CD8-positive, alpha-beta memory T cell (primary cell): ENCODE measurements at regions not wholly inside any gene's neighbourhood (a gene's known extent, or its start where the extent isn't known, plus 50 kb on each side); places are given as distances from the start of the nearest gene placed in this dataset.

Experiments used
- CTCF ChIA-PET: fragments of 350-600 bp; sonication (Branson Sonifier 250); formaldehyde crosslinking; loops from one replicate; lab custom pipeline; 2021; ENCODE audit warnings: antibody characterized with exemption; lab: Charles Lee
- POLR2A ChIA-PET: fragments of 350-600 bp; sonication (Branson Sonifier 250); formaldehyde crosslinking; loops from one replicate; lab custom pipeline; 2021; ENCODE audit warnings: antibody characterized with exemption; lab: Charles Lee
- DNase-seq, 5 donors: peaks; one replicate each; pipeline versions ENCODE4 v3.0.0 to v3.0.0-alpha.2; 2020 to 2022; ENCODE audit warnings: mixed read lengths in 1 of 5
- H3K27ac ChIP-seq: one replicate; pipeline ENCODE4 v1.7.0; 2013; ENCODE audit warnings: low read depth, mild to moderate bottlenecking, low read length, moderate library complexity
- H3K27me3 ChIP-seq: 2 replicates; pipeline ENCODE4 v1.7.0; 2013; ENCODE audit warnings: low read length, mild to moderate bottlenecking; ENCODE audit not compliant: insufficient read depth, poor library complexity, severe bottlenecking
- H3K36me3 ChIP-seq: 2 replicates; pipeline ENCODE4 v1.7.0; 2013; ENCODE audit warnings: mild to moderate bottlenecking, low read length, moderate library complexity; ENCODE audit not compliant: insufficient read depth
- H3K4me1 ChIP-seq: 2 replicates; pipeline ENCODE4 v1.7.0; 2013; ENCODE audit warnings: mild to moderate bottlenecking, low read length, moderate library complexity; ENCODE audit not compliant: insufficient read depth
- H3K4me3 ChIP-seq: 2 replicates; pipeline ENCODE4 v1.7.0; 2013; ENCODE audit warnings: mild to moderate bottlenecking, low read length
- H3K9me3 ChIP-seq: 2 replicates; pipeline ENCODE4 v1.7.0; 2013; ENCODE audit warnings: mild to moderate bottlenecking, low read length
- H3K27ac Mint-ChIP-seq, 8 donors: one replicate each; pipeline ENCODE4 v1.8.0; 2020 to 2021; ENCODE audit warnings: mixed read lengths in 8 of 8, mild to moderate bottlenecking in 6 of 8, inconsistent platforms in 3 of 8, moderate library complexity in 3 of 8
- H3K27me3 Mint-ChIP-seq, 2 donors: one replicate each; pipeline ENCODE4 v1.8.0; 2020 to 2021; ENCODE audit warnings: mixed read lengths in 2 of 2, mild to moderate bottlenecking in 1 of 2, moderate library complexity in 1 of 2
- H3K36me3 Mint-ChIP-seq, 3 donors: one replicate each; pipeline ENCODE4 v1.8.0; 2020 to 2021; ENCODE audit warnings: mixed read lengths in 3 of 3, inconsistent platforms in 1 of 3, mild to moderate bottlenecking in 1 of 3
- H3K4me1 Mint-ChIP-seq, 3 donors: one replicate each; pipeline ENCODE4 v1.8.0; 2020 to 2021; ENCODE audit warnings: mixed read lengths in 3 of 3, inconsistent platforms in 1 of 3, mild to moderate bottlenecking in 1 of 3
- H3K4me3 Mint-ChIP-seq, 7 donors: one replicate each; pipeline ENCODE4 v1.8.0; 2020 to 2021; ENCODE audit warnings: mixed read lengths in 7 of 7, mild to moderate bottlenecking in 6 of 7, moderate library complexity in 4 of 7, inconsistent platforms in 2 of 7
- H3K9me3 Mint-ChIP-seq, 5 donors: one replicate each; pipeline ENCODE4 v1.8.0; 2020 to 2022; ENCODE audit warnings: mixed read lengths in 5 of 5, mild to moderate bottlenecking in 3 of 5, moderate library complexity in 2 of 5, inconsistent platforms in 1 of 5

- H3K4me1 ChIP-seq, result no peaks in the 10 kb centered on the region
- POLR2A ChIA-PET, result no interaction called here
- no peaks in the 10 kb centered on the region for H3K36me3 ChIP-seq
- H3K27me3 ChIP-seq, result no peaks in the 10 kb centered on the region
- no peaks in the 10 kb centered on the region for H3K9me3 ChIP-seq
- H3K9me3 Mint-ChIP-seq, result no peaks in the 10 kb centered on the region
- H3K27me3 Mint-ChIP-seq, result no peaks in the 10 kb centered on the region
- H3K4me3 Mint-ChIP-seq, result no peak overlapping the region
- peaks cover 0 to 1% (median 0%) of the 10 kb centered on the region in 3 donors for H3K36me3 Mint-ChIP-seq
- no peaks in the 10 kb centered on the region for H3K4me1 Mint-ChIP-seq
- CTCF ChIA-PET, result no interaction called here
- H3K27ac ChIP-seq, result no peak overlapping the region
- DNase-seq, result no peak
- H3K4me3 ChIP-seq, result no peak overlapping the region
- H3K27ac Mint-ChIP-seq, result no peak overlapping the region
These were observed 138.7 kb downstream of the ENC1 start for GRCh38 chr5:74501674-74502478.

GRCh38 chr5:74500110-74500917 lies 140.2 kb downstream of the ENC1 start:
- no peaks in the 10 kb centered on the region for H3K9me3 ChIP-seq
- no peaks in the 10 kb centered on the region for H3K36me3 ChIP-seq
- H3K27me3 Mint-ChIP-seq, result peaks cover 0 to 3% of the 10 kb centered on the region in 2 donors
- ChIA-PET POLR2A (no interaction called here), CTCF (no interaction called here)
- DNase-seq, result no peak
- no peaks in the 10 kb centered on the region for H3K4me1 Mint-ChIP-seq
- H3K4me3 ChIP-seq, result no peak overlapping the region
- H3K9me3 Mint-ChIP-seq, result no peaks in the 10 kb centered on the region
- no peak overlapping the region for H3K4me3 Mint-ChIP-seq
- no peaks in the 10 kb centered on the region for H3K27me3 ChIP-seq
- H3K4me1 ChIP-seq, result no peaks in the 10 kb centered on the region
- no peak overlapping the region for H3K27ac Mint-ChIP-seq
- no peak overlapping the region for H3K27ac ChIP-seq
- no peaks in the 10 kb centered on the region for H3K36me3 Mint-ChIP-seq

- no peak for DNase-seq
- peaks cover 0 to 3% of the 10 kb centered on the region in 2 donors for H3K27me3 Mint-ChIP-seq
- Histone ChIP-seq H3K4me3 (no peak overlapping the region), H3K9me3 (no peaks in the 10 kb centered on the region), H3K27me3 (no peaks in the 10 kb centered on the region), H3K4me1 (no peaks in the 10 kb centered on the region), H3K27ac (no peak overlapping the region), H3K36me3 (no peaks in the 10 kb centered on the region)
- POLR2A ChIA-PET, result no interaction called here
- H3K36me3 Mint-ChIP-seq, result no peaks in the 10 kb centered on the region
- H3K4me3 Mint-ChIP-seq, result no peak overlapping the region
- CTCF ChIA-PET, result no interaction called here
- no peaks in the 10 kb centered on the region for H3K9me3 Mint-ChIP-seq
- no peaks in the 10 kb centered on the region for H3K4me1 Mint-ChIP-seq
- H3K27ac Mint-ChIP-seq, result no peak overlapping the region
These were observed 141.1 kb downstream of the ENC1 start for GRCh38 chr5:74499256-74500050.

GRCh38 chr5:74497706-74498105 lies 142.8 kb downstream of the ENC1 start:
- H3K4me1 Mint-ChIP-seq, result no peaks in the 10 kb centered on the region
- DNase-seq, result no peak
- no peak overlapping the region for H3K4me3 ChIP-seq
- H3K27me3 Mint-ChIP-seq, result peaks cover 4 to 5% of the 10 kb centered on the region in 2 donors
- no peak overlapping the region for H3K27ac ChIP-seq
- H3K27me3 ChIP-seq, result no peaks in the 10 kb centered on the region
- no peaks in the 10 kb centered on the region for H3K9me3 ChIP-seq
- no peak overlapping the region for H3K4me3 Mint-ChIP-seq
- H3K36me3 Mint-ChIP-seq, result peaks cover 0 to 2% (median 0%) of the 10 kb centered on the region in 3 donors
- ChIA-PET POLR2A (no interaction called here), CTCF (no interaction called here)
- peaks cover 0 to 2% (median 0%) of the 10 kb centered on the region in 5 donors for H3K9me3 Mint-ChIP-seq
- no peaks in the 10 kb centered on the region for H3K4me1 ChIP-seq
- no peaks in the 10 kb centered on the region for H3K36me3 ChIP-seq
- no peak overlapping the region for H3K27ac Mint-ChIP-seq

GRCh38 chr5:74493411-74493810 lies 147.1 kb downstream of the ENC1 start:
- H3K27ac ChIP-seq, result no peak overlapping the region
- no peak for DNase-seq
- CTCF ChIA-PET, result no interaction called here

GRCh38 chr5:74492230-74492629 lies 148.3 kb downstream of the ENC1 start:
- CTCF ChIA-PET, result no interaction called here
- no peak overlapping the region for H3K27ac ChIP-seq
- POLR2A ChIA-PET, result no interaction called here

More at GRCh38 chr5:74493411-74493810, 147.1 kb downstream of the ENC1 start:
- peaks cover 5 to 6% of the 10 kb centered on the region in 2 donors for H3K27me3 Mint-ChIP-seq
- Histone ChIP-seq H3K4me1 (no peaks in the 10 kb centered on the region), H3K36me3 (no peaks in the 10 kb centered on the region), H3K27me3 (no peaks in the 10 kb centered on the region), H3K9me3 (no peaks in the 10 kb centered on the region), H3K4me3 (no peak overlapping the region)
- peaks cover 0 to 8% (median 7%) of the 10 kb centered on the region in 3 donors for H3K4me1 Mint-ChIP-seq
- no peak overlapping the region for H3K27ac Mint-ChIP-seq
- POLR2A ChIA-PET, result no interaction called here
- H3K4me3 Mint-ChIP-seq, result no peak overlapping the region
- H3K36me3 Mint-ChIP-seq, result peaks cover 0 to 2% (median 0%) of the 10 kb centered on the region in 3 donors
- peaks cover 0 to 2% (median 0%) of the 10 kb centered on the region in 5 donors for H3K9me3 Mint-ChIP-seq

GRCh38 chr5:74491586-74491985 lies 148.9 kb downstream of the ENC1 start:
- Mint-ChIP-seq H3K4me1 (peaks cover 0 to 8% (median 7%) of the 10 kb centered on the region in 3 donors), H3K36me3 (peaks cover 0 to 2% (median 0%) of the 10 kb centered on the region in 3 donors), H3K27ac (no peak overlapping the region), H3K9me3 (peaks cover 0 to 2% (median 0%) of the 10 kb centered on the region in 5 donors), H3K4me3 (peak overlapping the region in 1 of 7 donors; percentile 56), H3K27me3 (peaks cover 5 to 6% of the 10 kb centered on the region in 2 donors)
- no peak overlapping the region for H3K4me3 ChIP-seq
- H3K9me3 ChIP-seq, result no peaks in the 10 kb centered on the region
- no peaks in the 10 kb centered on the region for H3K27me3 ChIP-seq
- H3K27ac ChIP-seq, result no peak overlapping the region
- CTCF ChIA-PET, result no interaction called here
- POLR2A ChIA-PET, result no interaction called here
- no peaks in the 10 kb centered on the region for H3K36me3 ChIP-seq
- no peaks in the 10 kb centered on the region for H3K4me1 ChIP-seq
- DNase-seq, result no peak

More at GRCh38 chr5:74492230-74492629, 148.3 kb downstream of the ENC1 start:
- Histone ChIP-seq H3K36me3 (no peaks in the 10 kb centered on the region), H3K27me3 (no peaks in the 10 kb centered on the region), H3K9me3 (no peaks in the 10 kb centered on the region), H3K4me1 (no peaks in the 10 kb centered on the region), H3K4me3 (no peak overlapping the region)
- peaks cover 0 to 2% (median 0%) of the 10 kb centered on the region in 5 donors for H3K9me3 Mint-ChIP-seq
- peaks cover 0 to 8% (median 7%) of the 10 kb centered on the region in 3 donors for H3K4me1 Mint-ChIP-seq
- DNase-seq, result no peak
- H3K27ac Mint-ChIP-seq, result no peak overlapping the region
- peaks cover 0 to 2% (median 0%) of the 10 kb centered on the region in 3 donors for H3K36me3 Mint-ChIP-seq
- H3K27me3 Mint-ChIP-seq, result peaks cover 5 to 6% of the 10 kb centered on the region in 2 donors
- no peak overlapping the region for H3K4me3 Mint-ChIP-seq
